ENCODE measurements at regions not wholly inside any gene's neighbourhood (a gene's known extent, or its start where the extent isn't known, plus 50 kb on each side); places are given as distances from the start of the nearest gene placed in this dataset.

DNA sequence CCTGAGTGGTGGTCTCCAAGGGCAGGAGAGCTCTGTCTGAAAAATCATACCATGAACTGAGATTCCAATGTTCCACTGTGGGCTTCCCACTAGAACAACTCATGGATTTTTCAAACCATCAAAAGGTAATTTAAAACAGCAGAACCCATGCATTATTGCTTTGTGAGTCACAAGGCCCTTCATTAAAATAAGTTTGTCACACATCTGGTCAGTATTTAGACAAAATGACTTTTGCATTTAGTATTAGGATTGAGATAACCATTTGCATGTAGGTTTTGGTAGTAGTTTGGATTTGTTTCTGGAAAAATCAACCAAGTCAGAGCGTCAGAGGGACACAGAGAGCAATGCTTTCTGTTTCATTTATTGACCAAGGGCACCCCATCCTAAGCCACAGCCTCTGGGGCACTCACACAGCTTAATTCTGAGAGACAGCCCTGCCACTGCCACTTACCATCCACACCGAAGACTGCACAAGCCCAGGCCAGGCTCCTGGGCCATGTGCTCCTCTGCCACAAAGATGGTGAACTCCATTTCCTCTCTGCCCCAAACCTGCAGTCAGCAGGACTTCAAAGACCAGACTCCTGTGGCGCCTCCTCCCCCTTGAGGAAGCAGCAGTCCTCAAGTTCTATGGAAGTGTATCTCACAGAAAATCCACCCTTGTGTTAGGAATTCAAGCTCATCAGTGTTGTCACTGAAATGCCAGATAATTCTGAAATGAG, 132.6 kb upstream of the DUSP10 start:
- Histone ChIP-seq H4K5ac (ENCODE audit: insufficient read length, low read depth, low read length) (no peak overlapping the region), H3K4me1 (ENCODE audit: insufficient read depth, low read length) (no peaks in the 10 kb centered on the region), H3K79me2 (ENCODE audit: insufficient read depth, low read length) (no peaks in the 10 kb centered on the region), H3K18ac (ENCODE audit: insufficient read length, low read depth, low read length) (no peak overlapping the region), H3K23ac (ENCODE audit: insufficient read length, low read depth, low read length) (no peak overlapping the region), H2BK12ac (ENCODE audit: insufficient read length, low read depth, low read length) (no peak overlapping the region), H4K20me1 (ENCODE audit: control insufficient read depth, insufficient read depth, insufficient read length) (no peaks in the 10 kb centered on the region), H3K27ac (ENCODE audit: insufficient read length, low read depth, low read length) (no peak overlapping the region), H2BK120ac (ENCODE audit: low read depth, low read length, poor library complexity, severe bottlenecking) (no peak overlapping the region), H2BK20ac (ENCODE audit: low read depth, low read length, poor library complexity, severe bottlenecking) (no peak overlapping the region), H2BK15ac (ENCODE audit: low read depth, low read length) (no peak overlapping the region), H3K4ac (ENCODE audit: low read depth, low read length) (no peak overlapping the region), H3K9me3 (ENCODE audit: control insufficient read depth, low read depth, low read length) (no peaks in the 10 kb centered on the region), H3K9ac (ENCODE audit: extremely low read depth, insufficient read length, low read length) (no peak overlapping the region), H2AFZ (ENCODE audit: low read length) (no peak overlapping the region), H3K56ac (ENCODE audit: insufficient read length, low read depth, low read length) (no peak overlapping the region), H3K79me1 (ENCODE audit: insufficient read depth, low read depth, low read length, poor library complexity, severe bottlenecking) (no peaks in the 10 kb centered on the region), H2BK5ac (ENCODE audit: insufficient read length, low read length) (no peak overlapping the region), H2AK5ac (ENCODE audit: insufficient read length, low read length) (no peak overlapping the region), H3T11ph (ENCODE audit: low read length) (no peak overlapping the region), H3K27me3 (ENCODE audit: insufficient read depth, low read length) (no peaks in the 10 kb centered on the region), H3K23me2 (ENCODE audit: insufficient read length, low read depth, low read length, poor library complexity, severe bottlenecking) (no peaks in the 10 kb centered on the region), H3K14ac (ENCODE audit: insufficient read depth, low read length) (no peak overlapping the region), H3K4me2 (ENCODE audit: insufficient read depth, insufficient read length, low read length) (no peak overlapping the region), H4K8ac (replicated peaks; ENCODE audit: insufficient read length, low read depth, low read length) (no peak overlapping the region), H4K91ac (ENCODE audit: insufficient read length, low read depth, low read length) (no peak overlapping the region)
- DNase-seq: no peak
- TF ChIP-seq, protein P1, sequence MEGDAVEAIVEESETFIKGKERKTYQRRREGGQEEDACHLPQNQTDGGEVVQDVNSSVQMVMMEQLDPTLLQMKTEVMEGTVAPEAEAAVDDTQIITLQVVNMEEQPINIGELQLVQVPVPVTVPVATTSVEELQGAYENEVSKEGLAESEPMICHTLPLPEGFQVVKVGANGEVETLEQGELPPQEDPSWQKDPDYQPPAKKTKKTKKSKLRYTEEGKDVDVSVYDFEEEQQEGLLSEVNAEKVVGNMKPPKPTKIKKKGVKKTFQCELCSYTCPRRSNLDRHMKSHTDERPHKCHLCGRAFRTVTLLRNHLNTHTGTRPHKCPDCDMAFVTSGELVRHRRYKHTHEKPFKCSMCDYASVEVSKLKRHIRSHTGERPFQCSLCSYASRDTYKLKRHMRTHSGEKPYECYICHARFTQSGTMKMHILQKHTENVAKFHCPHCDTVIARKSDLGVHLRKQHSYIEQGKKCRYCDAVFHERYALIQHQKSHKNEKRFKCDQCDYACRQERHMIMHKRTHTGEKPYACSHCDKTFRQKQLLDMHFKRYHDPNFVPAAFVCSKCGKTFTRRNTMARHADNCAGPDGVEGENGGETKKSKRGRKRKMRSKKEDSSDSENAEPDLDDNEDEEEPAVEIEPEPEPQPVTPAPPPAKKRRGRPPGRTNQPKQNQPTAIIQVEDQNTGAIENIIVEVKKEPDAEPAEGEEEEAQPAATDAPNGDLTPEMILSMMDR (conservative IDR thresholded peaks at IDR 0.05): no peak
- no peaks in the 10 kb centered on the region for H3K9me3 Mint-ChIP-seq
- no peaks in the 10 kb centered on the region for H3K27me3 Mint-ChIP-seq (ENCODE audit: low read depth)
- peaks cover 0 to 4% of the 10 kb centered on the region in 2 experiments; a peak in 1 of 4 replicates for H3K4me1 Mint-ChIP-seq
- H3K4me3 Mint-ChIP-seq: no peak overlapping the region
- no peaks in the 10 kb centered on the region; a peak in 1 of 7 replicates for H3K36me3 Mint-ChIP-seq (ENCODE audit: insufficient read depth in 1 of 3, low read depth in 3 of 3)
- peak overlapping the region in 1 of 3 experiments; percentile 31; a peak in 1 of 7 replicates for H3K27ac Mint-ChIP-seq
- WGBS (ENCODE audit: extremely low coverage, insufficient read length, low lambda C conversion rate): no CpG with 5 or more reads among the region's 3 CpGs
